H1 (cell line): ENCODE measurements at regions not wholly inside any gene's neighbourhood (a gene's known extent, or its start where the extent isn't known, plus 50 kb on each side); places are given as distances from the start of the nearest gene placed in this dataset.

Experiments
- CTCF ChIA-PET: fragments of 300-600 bp; sonication (Branson Sonifier 250); formaldehyde crosslinking; loops from one replicate; lab custom pipeline; 2021; ENCODE audit not compliant: partially characterized antibody; lab: Charles Lee
- POLR2A ChIA-PET: fragments of 300-600 bp; sonication (Branson Sonifier 250); formaldehyde crosslinking; loops from one replicate; lab custom pipeline; 2021; ENCODE audit warnings: inconsistent platforms; ENCODE audit not compliant: partially characterized antibody; lab: Charles Lee
- DNase-seq, 2 experiments: peaks; one replicate each; pipeline versions ENCODE4 v3.0.0 to v3.0.0-alpha.2; 2010 to 2022; ENCODE audit warnings: low spot score in 2 of 2, low read depth in 1 of 2, mixed read lengths in 1 of 2
- FAIRE-seq: peaks from 2 replicates; lab custom pipeline; 2011; peaks lifted over from hg19 to GRCh38; lab: Jason Lieb, UNC
- H2AFZ ChIP-seq: 2 replicates; pipeline ENCODE4 v1.8.1; 2012; ENCODE audit warnings: low read length, inconsistent platforms
- H2AK5ac ChIP-seq: 2 replicates; pipeline ENCODE4 v1.6.1; 2013; ENCODE audit warnings: low read depth, low read length
- H2BK120ac ChIP-seq: replicated peaks from 2 replicates; pipeline ENCODE3; 2013; ENCODE audit warnings: low read depth, low read length, inconsistent platforms
- H2BK12ac ChIP-seq: 2 replicates; pipeline ENCODE4 v1.6.1; 2013; ENCODE audit warnings: low read depth, low read length
- H2BK15ac ChIP-seq: 2 replicates; pipeline ENCODE4 v1.6.1; 2013; ENCODE audit warnings: low read length
- H2BK20ac ChIP-seq: 2 replicates; pipeline ENCODE4 v1.6.1; 2013; ENCODE audit warnings: low read length
- H2BK5ac ChIP-seq: 2 replicates; pipeline ENCODE4 v1.6.1; 2013; ENCODE audit warnings: low read depth, low read length
- H3K14ac ChIP-seq: 2 replicates; pipeline ENCODE4 v1.6.1; 2013; ENCODE audit warnings: inconsistent platforms; ENCODE audit not compliant: insufficient read length
- H3K18ac ChIP-seq: 2 replicates; pipeline ENCODE4 v1.6.1; 2013; ENCODE audit warnings: low read length; ENCODE audit errors: extremely low read depth
- H3K23ac ChIP-seq: 2 replicates; pipeline ENCODE4 v1.6.1; 2013; ENCODE audit warnings: inconsistent platforms; ENCODE audit not compliant: insufficient read length
- H3K23me2 ChIP-seq: 2 replicates; pipeline ENCODE4 v1.6.1; 2013; ENCODE audit warnings: low read depth, low read length
- H3K27ac ChIP-seq: 2 replicates; pipeline ENCODE4 v1.6.1; 2011; ENCODE audit warnings: low read depth, low read length, inconsistent platforms
- H3K27me3 ChIP-seq, 4 experiments: replicated peaks in 1 of 4; 1 replicate in 1 of 4; 2 replicates in 3 of 4; pipeline versions ENCODE4 v1.6.1 to v1.8.1; 2011 to 2013; ENCODE audit warnings: low read length in 3 of 4, mild to moderate bottlenecking in 3 of 4, inconsistent platforms in 2 of 4, mixed read lengths in 2 of 4, moderate library complexity in 1 of 4; ENCODE audit not compliant: control insufficient read depth in 3 of 4, insufficient read depth in 3 of 4; ENCODE audit errors: extremely low read depth in 1 of 4
- H3K36me3 ChIP-seq, 4 experiments: 2 replicates each; pipeline versions ENCODE4 v1.6.1 to v1.8.1; 2011 to 2013; ENCODE audit warnings: mild to moderate bottlenecking in 4 of 4, low read length in 3 of 4, moderate library complexity in 2 of 4, control low read depth in 1 of 4, inconsistent platforms in 1 of 4; ENCODE audit not compliant: insufficient read depth in 4 of 4, control insufficient read depth in 2 of 4
- H3K4ac ChIP-seq: replicated peaks from 2 replicates; pipeline ENCODE3; 2013; ENCODE audit warnings: low read length, low read depth, mixed read lengths, inconsistent platforms; ENCODE audit not compliant: insufficient read length
- H3K4me1 ChIP-seq, 4 experiments: replicated peaks in 1 of 4; 1 replicate in 1 of 4; 2 replicates in 3 of 4; pipeline versions ENCODE4 v1.6.1 to v1.8.1; 2011 to 2013; ENCODE audit warnings: low read length in 3 of 4, inconsistent platforms in 2 of 4, mixed read lengths in 1 of 4; ENCODE audit not compliant: insufficient read depth in 4 of 4, control insufficient read depth in 3 of 4
- H3K4me2 ChIP-seq, 2 experiments: 2 replicates each; pipeline versions ENCODE4 v1.6.1 to v1.8.1; 2011 to 2013; ENCODE audit warnings: low read depth in 2 of 2, low read length in 2 of 2, control low read depth in 1 of 2, inconsistent platforms in 1 of 2, mild to moderate bottlenecking in 1 of 2; ENCODE audit not compliant: insufficient read depth in 1 of 2
- H3K4me3 ChIP-seq, 4 experiments: fragments of 200-600, 300-600 bp in 1 of 4; sonication (generic), shearing (Covaris generic), sonication (Bioruptor Twin) in 1 of 4; 2 replicates each; pipeline versions ENCODE4 v1.5.1 to v1.8.1; 2011 to 2016; ENCODE audit warnings: low read length in 4 of 4, low read depth in 3 of 4, control low read depth in 2 of 4, inconsistent platforms in 2 of 4, mild to moderate bottlenecking in 2 of 4, mixed read lengths in 1 of 4, moderate library complexity in 1 of 4; ENCODE audit not compliant: insufficient read depth in 2 of 4; ENCODE audit errors: extremely low read depth in 1 of 4
- H3K56ac ChIP-seq: replicated peaks from 2 replicates; pipeline ENCODE3; 2013; ENCODE audit warnings: low read depth, mild to moderate bottlenecking, mixed read lengths, low read length, inconsistent platforms; ENCODE audit not compliant: insufficient read length
- H3K79me1 ChIP-seq: 2 replicates; pipeline ENCODE4 v1.6.1; 2013; ENCODE audit warnings: low read depth, low read length, control low read depth
- H3K79me2 ChIP-seq, 2 experiments: 2 replicates each; pipeline versions ENCODE4 v1.6.1 to v1.8.1; 2012 to 2013; ENCODE audit warnings: low read length in 2 of 2, mild to moderate bottlenecking in 2 of 2, inconsistent platforms in 1 of 2; ENCODE audit not compliant: insufficient read depth in 2 of 2, control insufficient read depth in 1 of 2
- H3K9ac ChIP-seq, 4 experiments: replicated peaks in 1 of 4; 1 replicate in 1 of 4; 2 replicates in 3 of 4; pipeline versions ENCODE4 v1.6.1 to v1.8.1; 2011 to 2013; ENCODE audit warnings: low read depth in 3 of 4, low read length in 3 of 4, control low read depth in 2 of 4, mild to moderate bottlenecking in 2 of 4, moderate library complexity in 2 of 4, inconsistent platforms in 1 of 4; ENCODE audit errors: extremely low read depth in 1 of 4
- H3K9me3 ChIP-seq, 2 experiments: 2 replicates each; pipeline versions ENCODE4 v1.6.1 to v1.8.1; 2012 to 2013; ENCODE audit warnings: mild to moderate bottlenecking in 2 of 2, moderate library complexity in 2 of 2, control low read depth in 1 of 2, inconsistent platforms in 1 of 2, low read depth in 1 of 2, low read length in 1 of 2, mixed read lengths in 1 of 2; ENCODE audit not compliant: insufficient read depth in 2 of 2
- H4K20me1 ChIP-seq, 2 experiments: replicated peaks in 1 of 2; 2 replicates each; pipeline versions ENCODE3 to v1.8.1; 2011 to 2013; ENCODE audit warnings: inconsistent platforms in 2 of 2, low read length in 2 of 2, mild to moderate bottlenecking in 1 of 2; ENCODE audit not compliant: insufficient read depth in 2 of 2, control insufficient read depth in 1 of 2
- H4K5ac ChIP-seq: 2 replicates; pipeline ENCODE4 v1.6.1; 2013; ENCODE audit warnings: low read length, low read depth, mixed read lengths, inconsistent platforms; ENCODE audit not compliant: insufficient read length
- H4K8ac ChIP-seq: 2 replicates; pipeline ENCODE4 v1.8.0; 2013; ENCODE audit warnings: mild to moderate bottlenecking, moderate library complexity, low read length, inconsistent platforms; ENCODE audit not compliant: insufficient read depth; ENCODE audit errors: extremely low read depth
- H4K91ac ChIP-seq: replicated peaks from 2 replicates; pipeline ENCODE3; 2013; ENCODE audit warnings: low read length, mixed read lengths, inconsistent platforms; ENCODE audit not compliant: insufficient read length
- SIX5 ChIP-seq: IDR thresholded peaks from 2 replicates; pipeline ENCODE4 v1.6.1; 2011; ENCODE audit warnings: mild to moderate bottlenecking, low read depth, low read length
- SRF ChIP-seq: IDR thresholded peaks from 2 replicates; pipeline ENCODE4 v1.6.1; 2011; ENCODE audit warnings: mild to moderate bottlenecking, low read depth, low read length, moderate library complexity
- TCF12 ChIP-seq: IDR thresholded peaks from 2 replicates; pipeline ENCODE4 v1.6.1; 2011; ENCODE audit warnings: low read depth, mild to moderate bottlenecking, low read length
- WGBS, 2 experiments: shearing (Covaris generic) in 1 of 2; methylation state at CpG; one replicate each; pipeline versions ENCODE4 v1.1.6 to v1.1.7; 2013 to 2015; ENCODE audit warnings: low lambda C conversion rate in 2 of 2, mixed read lengths in 2 of 2, inconsistent platforms in 1 of 2, low coverage in 1 of 2, missing lambda C conversion rate in 1 of 2; ENCODE audit not compliant: insufficient replicate concordance in 2 of 2, insufficient coverage in 1 of 2, insufficient read length in 1 of 2; ENCODE audit errors: extremely low coverage in 1 of 2, missing lambda C conversion rate in 1 of 2; 5-methylcytosine and 5-hydroxymethylcytosine counted together

DNA sequence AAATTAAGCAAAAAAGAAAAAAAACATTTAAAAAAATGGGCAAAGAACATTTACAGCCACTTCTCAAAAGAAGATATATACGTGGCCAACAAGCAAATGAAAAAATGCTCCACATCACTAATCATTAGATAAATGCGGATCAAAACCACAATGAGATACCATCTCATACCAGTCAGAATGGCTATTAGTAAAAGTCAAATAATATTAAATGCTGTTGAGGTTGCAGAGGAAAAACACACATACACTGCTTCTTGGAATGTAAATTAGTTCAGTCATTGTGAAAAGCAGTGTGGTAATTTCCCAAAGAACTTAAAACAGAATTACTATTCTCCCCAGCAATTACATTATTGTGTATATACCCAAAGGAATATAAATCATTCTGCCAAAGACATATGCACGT is 1189.0 kb downstream of the PCDH18 start:
- no peaks in the 10 kb centered on the region for H4K20me1 ChIP-seq
- H3K79me1 ChIP-seq = no peaks in the 10 kb centered on the region
- FAIRE-seq = no peak
- no peak overlapping the region for H3K4me2 ChIP-seq
- H3K23me2 ChIP-seq = no peaks in the 10 kb centered on the region
- no peak overlapping the region for H3K9ac ChIP-seq
- H4K5ac ChIP-seq = no peak overlapping the region
- no peak for DNase-seq
- H4K91ac ChIP-seq = no peak overlapping the region
- no peak overlapping the region for H3K56ac ChIP-seq
- no peak overlapping the region for H3K27ac ChIP-seq
- H2AK5ac ChIP-seq = no peak overlapping the region
- no peak overlapping the region for H3K14ac ChIP-seq
- no peak overlapping the region for H3K18ac ChIP-seq
- ChIA-PET POLR2A (no interaction called here), CTCF (no interaction called here)
- no peaks in the 10 kb centered on the region for H3K4me1 ChIP-seq
- H3K36me3 ChIP-seq = no peaks in the 10 kb centered on the region
- no peak overlapping the region for H4K8ac ChIP-seq
- H3K4ac ChIP-seq = no peak overlapping the region
- H3K27me3 ChIP-seq = no peaks in the 10 kb centered on the region
- 95% methylated on average over 3 of the region's 3 CpGs; no CpG with 5 or more reads in 1 of the 2 experiments for WGBS, 2 experiments
- H3K23ac ChIP-seq = no peak overlapping the region
- H2BK5ac ChIP-seq = no peak overlapping the region
- no peaks in the 10 kb centered on the region; a peak in 1 of 4 replicates for H3K9me3 ChIP-seq
- H2BK120ac ChIP-seq = no peak overlapping the region
- no peak overlapping the region for H2BK15ac ChIP-seq
- no peak overlapping the region for H2BK12ac ChIP-seq
- no peaks in the 10 kb centered on the region for H3K79me2 ChIP-seq
- no peak overlapping the region for H2BK20ac ChIP-seq
- H2AFZ ChIP-seq = no peak overlapping the region
- H3K4me3 ChIP-seq = no peak overlapping the region
- TF ChIP-seq SIX5 = no peak
- TF ChIP-seq SRF = no peak
- TF ChIP-seq TCF12 = no peak
